H1 (cell line): ENCODE measurements at regions not wholly inside any gene's neighbourhood (a gene's known extent, or its start where the extent isn't known, plus 50 kb on each side); places are given as distances from the start of the nearest gene placed in this dataset.

Experiments used
- CTCF ChIA-PET: fragments of 300-600 bp; sonication (Branson Sonifier 250); formaldehyde crosslinking; loops from one replicate; lab custom pipeline; 2021; ENCODE audit not compliant: partially characterized antibody; lab: Charles Lee
- POLR2A ChIA-PET: fragments of 300-600 bp; sonication (Branson Sonifier 250); formaldehyde crosslinking; loops from one replicate; lab custom pipeline; 2021; ENCODE audit warnings: inconsistent platforms; ENCODE audit not compliant: partially characterized antibody; lab: Charles Lee
- DNase-seq, 2 experiments: peaks; one replicate each; pipeline versions ENCODE4 v3.0.0 to v3.0.0-alpha.2; 2010 to 2022; ENCODE audit warnings: low spot score in 2 of 2, low read depth in 1 of 2, mixed read lengths in 1 of 2
- FAIRE-seq: peaks from 2 replicates; lab custom pipeline; 2011; peaks lifted over from hg19 to GRCh38; lab: Jason Lieb, UNC
- H2AFZ ChIP-seq: 2 replicates; pipeline ENCODE4 v1.8.1; 2012; ENCODE audit warnings: low read length, inconsistent platforms
- H2AK5ac ChIP-seq: 2 replicates; pipeline ENCODE4 v1.6.1; 2013; ENCODE audit warnings: low read depth, low read length
- H2BK120ac ChIP-seq: replicated peaks from 2 replicates; pipeline ENCODE3; 2013; ENCODE audit warnings: low read depth, low read length, inconsistent platforms
- H2BK12ac ChIP-seq: 2 replicates; pipeline ENCODE4 v1.6.1; 2013; ENCODE audit warnings: low read depth, low read length
- H2BK15ac ChIP-seq: 2 replicates; pipeline ENCODE4 v1.6.1; 2013; ENCODE audit warnings: low read length
- H2BK20ac ChIP-seq: 2 replicates; pipeline ENCODE4 v1.6.1; 2013; ENCODE audit warnings: low read length
- H2BK5ac ChIP-seq: 2 replicates; pipeline ENCODE4 v1.6.1; 2013; ENCODE audit warnings: low read depth, low read length
- H3K14ac ChIP-seq: 2 replicates; pipeline ENCODE4 v1.6.1; 2013; ENCODE audit warnings: inconsistent platforms; ENCODE audit not compliant: insufficient read length
- H3K18ac ChIP-seq: 2 replicates; pipeline ENCODE4 v1.6.1; 2013; ENCODE audit warnings: low read length; ENCODE audit errors: extremely low read depth
- H3K23ac ChIP-seq: 2 replicates; pipeline ENCODE4 v1.6.1; 2013; ENCODE audit warnings: inconsistent platforms; ENCODE audit not compliant: insufficient read length
- H3K23me2 ChIP-seq: 2 replicates; pipeline ENCODE4 v1.6.1; 2013; ENCODE audit warnings: low read depth, low read length
- H3K27ac ChIP-seq: 2 replicates; pipeline ENCODE4 v1.6.1; 2011; ENCODE audit warnings: low read depth, low read length, inconsistent platforms
- H3K27me3 ChIP-seq, 4 experiments: replicated peaks in 1 of 4; 1 replicate in 1 of 4; 2 replicates in 3 of 4; pipeline versions ENCODE4 v1.6.1 to v1.8.1; 2011 to 2013; ENCODE audit warnings: low read length in 3 of 4, mild to moderate bottlenecking in 3 of 4, inconsistent platforms in 2 of 4, mixed read lengths in 2 of 4, moderate library complexity in 1 of 4; ENCODE audit not compliant: control insufficient read depth in 3 of 4, insufficient read depth in 3 of 4; ENCODE audit errors: extremely low read depth in 1 of 4
- H3K36me3 ChIP-seq, 4 experiments: 2 replicates each; pipeline versions ENCODE4 v1.6.1 to v1.8.1; 2011 to 2013; ENCODE audit warnings: mild to moderate bottlenecking in 4 of 4, low read length in 3 of 4, moderate library complexity in 2 of 4, control low read depth in 1 of 4, inconsistent platforms in 1 of 4; ENCODE audit not compliant: insufficient read depth in 4 of 4, control insufficient read depth in 2 of 4
- H3K4ac ChIP-seq: replicated peaks from 2 replicates; pipeline ENCODE3; 2013; ENCODE audit warnings: low read length, low read depth, mixed read lengths, inconsistent platforms; ENCODE audit not compliant: insufficient read length
- H3K4me1 ChIP-seq, 4 experiments: replicated peaks in 1 of 4; 1 replicate in 1 of 4; 2 replicates in 3 of 4; pipeline versions ENCODE4 v1.6.1 to v1.8.1; 2011 to 2013; ENCODE audit warnings: low read length in 3 of 4, inconsistent platforms in 2 of 4, mixed read lengths in 1 of 4; ENCODE audit not compliant: insufficient read depth in 4 of 4, control insufficient read depth in 3 of 4
- H3K4me2 ChIP-seq, 2 experiments: 2 replicates each; pipeline versions ENCODE4 v1.6.1 to v1.8.1; 2011 to 2013; ENCODE audit warnings: low read depth in 2 of 2, low read length in 2 of 2, control low read depth in 1 of 2, inconsistent platforms in 1 of 2, mild to moderate bottlenecking in 1 of 2; ENCODE audit not compliant: insufficient read depth in 1 of 2
- H3K4me3 ChIP-seq, 4 experiments: fragments of 200-600, 300-600 bp in 1 of 4; sonication (generic), shearing (Covaris generic), sonication (Bioruptor Twin) in 1 of 4; 2 replicates each; pipeline versions ENCODE4 v1.5.1 to v1.8.1; 2011 to 2016; ENCODE audit warnings: low read length in 4 of 4, low read depth in 3 of 4, control low read depth in 2 of 4, inconsistent platforms in 2 of 4, mild to moderate bottlenecking in 2 of 4, mixed read lengths in 1 of 4, moderate library complexity in 1 of 4; ENCODE audit not compliant: insufficient read depth in 2 of 4; ENCODE audit errors: extremely low read depth in 1 of 4
- H3K56ac ChIP-seq: replicated peaks from 2 replicates; pipeline ENCODE3; 2013; ENCODE audit warnings: low read depth, mild to moderate bottlenecking, mixed read lengths, low read length, inconsistent platforms; ENCODE audit not compliant: insufficient read length
- H3K79me1 ChIP-seq: 2 replicates; pipeline ENCODE4 v1.6.1; 2013; ENCODE audit warnings: low read depth, low read length, control low read depth
- H3K79me2 ChIP-seq, 2 experiments: 2 replicates each; pipeline versions ENCODE4 v1.6.1 to v1.8.1; 2012 to 2013; ENCODE audit warnings: low read length in 2 of 2, mild to moderate bottlenecking in 2 of 2, inconsistent platforms in 1 of 2; ENCODE audit not compliant: insufficient read depth in 2 of 2, control insufficient read depth in 1 of 2
- H3K9ac ChIP-seq, 4 experiments: replicated peaks in 1 of 4; 1 replicate in 1 of 4; 2 replicates in 3 of 4; pipeline versions ENCODE4 v1.6.1 to v1.8.1; 2011 to 2013; ENCODE audit warnings: low read depth in 3 of 4, low read length in 3 of 4, control low read depth in 2 of 4, mild to moderate bottlenecking in 2 of 4, moderate library complexity in 2 of 4, inconsistent platforms in 1 of 4; ENCODE audit errors: extremely low read depth in 1 of 4
- H3K9me3 ChIP-seq, 2 experiments: 2 replicates each; pipeline versions ENCODE4 v1.6.1 to v1.8.1; 2012 to 2013; ENCODE audit warnings: mild to moderate bottlenecking in 2 of 2, moderate library complexity in 2 of 2, control low read depth in 1 of 2, inconsistent platforms in 1 of 2, low read depth in 1 of 2, low read length in 1 of 2, mixed read lengths in 1 of 2; ENCODE audit not compliant: insufficient read depth in 2 of 2
- H4K20me1 ChIP-seq, 2 experiments: replicated peaks in 1 of 2; 2 replicates each; pipeline versions ENCODE3 to v1.8.1; 2011 to 2013; ENCODE audit warnings: inconsistent platforms in 2 of 2, low read length in 2 of 2, mild to moderate bottlenecking in 1 of 2; ENCODE audit not compliant: insufficient read depth in 2 of 2, control insufficient read depth in 1 of 2
- H4K5ac ChIP-seq: 2 replicates; pipeline ENCODE4 v1.6.1; 2013; ENCODE audit warnings: low read length, low read depth, mixed read lengths, inconsistent platforms; ENCODE audit not compliant: insufficient read length
- H4K8ac ChIP-seq: 2 replicates; pipeline ENCODE4 v1.8.0; 2013; ENCODE audit warnings: mild to moderate bottlenecking, moderate library complexity, low read length, inconsistent platforms; ENCODE audit not compliant: insufficient read depth; ENCODE audit errors: extremely low read depth
- H4K91ac ChIP-seq: replicated peaks from 2 replicates; pipeline ENCODE3; 2013; ENCODE audit warnings: low read length, mixed read lengths, inconsistent platforms; ENCODE audit not compliant: insufficient read length
- ASH2L ChIP-seq: fragments of 200-600, 300-600 bp; sonication (generic); IDR thresholded peaks from one replicate; pipeline ENCODE4 v1.7.1; 2017; ENCODE audit warnings: low read length
- BCL11A ChIP-seq, 2 experiments: IDR thresholded peaks; one replicate each; pipeline ENCODE4 v1.6.1; 2011; ENCODE audit warnings: low read depth in 2 of 2, low read length in 2 of 2, mild to moderate bottlenecking in 2 of 2
- BRCA1 ChIP-seq: IDR thresholded peaks from 2 replicates; pipeline ENCODE4 v1.6.1; 2012; ENCODE audit warnings: low read depth, low read length, improper control_type of control experiment
- CBX8 ChIP-seq: fragments of 300-800, 300-1000 bp; sonication (generic); IDR thresholded peaks from 2 replicates; pipeline ENCODE4 v1.7.1; 2016; ENCODE audit warnings: low read depth, low read length, borderline replicate concordance
- KDM1A ChIP-seq: fragments of 200-600, 300-600 bp; sonication (generic); IDR thresholded peaks from 2 replicates; pipeline ENCODE4 v1.7.1; 2016; ENCODE audit warnings: mild to moderate bottlenecking, low read length, borderline replicate concordance
- MAX ChIP-seq: IDR thresholded peaks from 2 replicates; pipeline ENCODE4 v1.6.1; 2012; ENCODE audit warnings: inconsistent platforms
- NRF1 ChIP-seq: IDR thresholded peaks from 2 replicates; pipeline ENCODE4 v1.6.1; 2011; ENCODE audit warnings: mild to moderate bottlenecking, low read depth, low read length, improper control_type of control experiment
- POLR2AphosphoS5 ChIP-seq: IDR thresholded peaks from 2 replicates; pipeline ENCODE4 v1.6.1; 2011; ENCODE audit warnings: low read depth, low read length
- POU5F1 ChIP-seq: IDR thresholded peaks from 2 replicates; pipeline ENCODE4 v1.6.1; 2011; ENCODE audit warnings: low read depth, mild to moderate bottlenecking, low read length, moderate library complexity
- SP4 ChIP-seq: IDR thresholded peaks from 2 replicates; pipeline ENCODE4 v1.6.1; 2012; ENCODE audit warnings: low read length, inconsistent platforms
- SUZ12 ChIP-seq: fragments of 200-600 bp; sonication (generic); IDR thresholded peaks from 2 replicates; pipeline ENCODE4 v1.6.1; 2012; ENCODE audit warnings: mild to moderate bottlenecking, inconsistent platforms, low read length, moderate library complexity, mixed read lengths
- TAF7 ChIP-seq: optimal IDR thresholded peaks from 2 replicates; pipeline ENCODE3; 2011; ENCODE audit warnings: low read depth, mild to moderate bottlenecking, inconsistent platforms, low read length, moderate library complexity, borderline replicate concordance
- TCF12 ChIP-seq: IDR thresholded peaks from 2 replicates; pipeline ENCODE4 v1.6.1; 2011; ENCODE audit warnings: low read depth, mild to moderate bottlenecking, low read length
- TEAD4 ChIP-seq: IDR thresholded peaks from 2 replicates; pipeline ENCODE4 v1.6.1; 2012; ENCODE audit warnings: low read depth, low read length, inconsistent platforms, mixed read lengths
- WGBS, 2 experiments: shearing (Covaris generic) in 1 of 2; methylation state at CpG; one replicate each; pipeline versions ENCODE4 v1.1.6 to v1.1.7; 2013 to 2015; ENCODE audit warnings: low lambda C conversion rate in 2 of 2, mixed read lengths in 2 of 2, inconsistent platforms in 1 of 2, low coverage in 1 of 2, missing lambda C conversion rate in 1 of 2; ENCODE audit not compliant: insufficient replicate concordance in 2 of 2, insufficient coverage in 1 of 2, insufficient read length in 1 of 2; ENCODE audit errors: extremely low coverage in 1 of 2, missing lambda C conversion rate in 1 of 2; 5-methylcytosine and 5-hydroxymethylcytosine counted together

- H4K91ac ChIP-seq: no peak overlapping the region
- H3K4me3 ChIP-seq: no peak overlapping the region
- no peaks in the 10 kb centered on the region for H3K27me3 ChIP-seq
- H3K9ac ChIP-seq: no peak overlapping the region
- POLR2A ChIA-PET: no interaction called here
- H3K23ac ChIP-seq: no peak overlapping the region
- H4K20me1 ChIP-seq: no peaks in the 10 kb centered on the region
- no peak overlapping the region for H3K4me2 ChIP-seq
- H3K4me1 ChIP-seq: peaks cover 0 to 2% (median 0%) of the 10 kb centered on the region in 4 experiments; a peak in 2 of 7 replicates
- no peak overlapping the region for H3K14ac ChIP-seq
- no peak overlapping the region for H3K4ac ChIP-seq
- H3K79me1 ChIP-seq: no peaks in the 10 kb centered on the region
- no peak overlapping the region for H2BK12ac ChIP-seq
- 91% methylated on average over 1 of the region's 1 CpG; no CpG with 5 or more reads in 1 of the 2 experiments for WGBS, 2 experiments
- H3K27ac ChIP-seq: no peak overlapping the region
- DNase-seq: no peak
- CTCF ChIA-PET: interaction anchor here (1.7 kb wide), 1 partner anchor 19 kb away, joined by 4 read pairs; no protein-coding TSS in a partner anchor
- no peak overlapping the region for H4K8ac ChIP-seq
- no peak overlapping the region for H2BK120ac ChIP-seq
- no peak overlapping the region for H2AFZ ChIP-seq
- H3K56ac ChIP-seq: no peak overlapping the region
- TF ChIP-seq TAF7 (no peak), SP4 (no peak), TCF12 (no peak), NRF1 (no peak), BRCA1 (no peak), BCL11A (IDR thresholded peaks at IDR 0.05; ENCODE audit: low read depth in 2 of 2, low read length in 2 of 2) (no peak), ASH2L (no peak), CBX8 (no peak), POU5F1 (no peak), MAX (no peak), TEAD4 (no peak), SUZ12 (no peak), KDM1A (no peak), POLR2AphosphoS5 (no peak)
- TF ChIP-seq, all 59 proteins: peak for 0
- H2BK15ac ChIP-seq: no peak overlapping the region
- no peak for FAIRE-seq
- no peaks in the 10 kb centered on the region for H3K9me3 ChIP-seq
- H4K5ac ChIP-seq: no peak overlapping the region
- no peak overlapping the region for H2AK5ac ChIP-seq
- H3K36me3 ChIP-seq: peaks cover 0 to 3% (median 0%) of the 10 kb centered on the region in 4 experiments; a peak in 1 of 8 replicates
- no peaks in the 10 kb centered on the region for H3K23me2 ChIP-seq
- no peaks in the 10 kb centered on the region for H3K79me2 ChIP-seq
- H2BK20ac ChIP-seq: no peak overlapping the region
- no peak overlapping the region for H3K18ac ChIP-seq
- H2BK5ac ChIP-seq: no peak overlapping the region
These were observed 1162.8 kb upstream of the ACVR2A start for GRCh38 chr2:146681991-146682390.
